SK-N-SH (cell line): ENCODE measurements at regions not wholly inside any gene's neighbourhood (a gene's known extent, or its start where the extent isn't known, plus 50 kb on each side); places are given as distances from the start of the nearest gene placed in this dataset.

Source experiments
- CTCF ChIA-PET: fragments of 300-600, 350-600 bp; formaldehyde crosslinking; extraction: SDS; loops from one replicate; lab custom pipeline; 2021; lab: Yijun Ruan, JAX
- POLR2A ChIA-PET: fragments of 350-600 bp; sonication (Branson Sonifier 250); formaldehyde crosslinking; extraction: SDS; loops from one replicate; lab custom pipeline; 2020; ENCODE audit warnings: antibody characterized with exemption, inconsistent platforms; lab: Yijun Ruan, JAX
- DNase-seq: peaks from one replicate; pipeline ENCODE4 v3.0.0; 2012
- H2AFZ ChIP-seq: fragments of 200-600 bp; sonication (generic); 2 replicates; pipeline ENCODE4 v1.8.1; 2016; ENCODE audit warnings: antibody characterized with exemption, mild to moderate bottlenecking, low read depth
- H3F3A ChIP-seq: fragments of 200-600 bp; sonication (generic); replicated peaks from 2 replicates; pipeline ENCODE3; 2016; ENCODE audit warnings: antibody characterized with exemption, mild to moderate bottlenecking; ENCODE audit not compliant: insufficient read depth
- H3K27ac ChIP-seq, 2 experiments: fragments of 200-500 bp in 1 of 2; fragments of 200-600 bp in 1 of 2; sonication (Bioruptor generic) in 1 of 2; sonication (generic), shearing (Covaris generic) in 1 of 2; 2 replicates each; pipeline versions ENCODE4 v1.5.1 to v1.6.1; 2014 to 2016; ENCODE audit warnings: low read depth in 2 of 2, inconsistent platforms in 1 of 2, low read length in 1 of 2, mild to moderate bottlenecking in 1 of 2, mixed read lengths in 1 of 2
- H3K27me3 ChIP-seq: fragments of 200-600 bp; sonication (generic), shearing (Covaris generic); 2 replicates; pipeline ENCODE4 v1.6.1; 2016; ENCODE audit warnings: mixed run types; ENCODE audit not compliant: insufficient read depth
- H3K36me3 ChIP-seq, 2 experiments: fragments of 200-500 bp in 1 of 2; fragments of 200-600 bp in 1 of 2; sonication (Bioruptor generic) in 1 of 2; sonication (generic) in 1 of 2; replicated peaks in 1 of 2; 2 replicates each; pipeline versions ENCODE3 to v1.5.1; 2014 to 2016; ENCODE audit warnings: low read length in 1 of 2, mild to moderate bottlenecking in 1 of 2; ENCODE audit not compliant: insufficient read depth in 2 of 2, control insufficient read depth in 1 of 2
- H3K4me1 ChIP-seq, 2 experiments: fragments of 200-500 bp in 1 of 2; fragments of 200-600 bp in 1 of 2; sonication (Bioruptor generic) in 1 of 2; sonication (generic), shearing (Covaris generic) in 1 of 2; 2 replicates each; pipeline versions ENCODE4 v1.5.1 to v1.6.1; 2014 to 2016; ENCODE audit warnings: low read depth in 1 of 2, low read length in 1 of 2, mixed run types in 1 of 2; ENCODE audit not compliant: insufficient read depth in 2 of 2, control insufficient read depth in 1 of 2
- H3K4me2 ChIP-seq: fragments of 200-600 bp; sonication (generic), shearing (Covaris generic); 2 replicates; pipeline ENCODE4 v1.6.1; 2017; ENCODE audit warnings: mixed run types
- H3K4me3 ChIP-seq, 2 experiments: fragments of 200-500 bp in 1 of 2; fragments of 200-600 bp in 1 of 2; sonication (Bioruptor generic) in 1 of 2; sonication (generic), shearing (Covaris generic) in 1 of 2; 2 replicates each; pipeline versions ENCODE4 v1.5.1 to v1.8.1; 2014 to 2016; ENCODE audit warnings: low read depth in 2 of 2, inconsistent platforms in 1 of 2, low read length in 1 of 2, mild to moderate bottlenecking in 1 of 2, mixed read lengths in 1 of 2, moderate library complexity in 1 of 2
- H3K79me2 ChIP-seq: fragments of 200-600 bp; sonication (generic); 2 replicates; pipeline ENCODE4 v1.8.1; 2017; ENCODE audit warnings: mild to moderate bottlenecking; ENCODE audit not compliant: insufficient read depth
- H3K9ac ChIP-seq: fragments of 200-600 bp; sonication (generic); 2 replicates; pipeline ENCODE4 v1.6.1; 2017; ENCODE audit warnings: mixed run types
- H3K9me2 ChIP-seq: fragments of 200-600 bp; sonication (generic); 2 replicates; pipeline ENCODE4 v1.6.1; 2017; ENCODE audit warnings: mixed run types
- H3K9me3 ChIP-seq: fragments of 200-600 bp; sonication (generic); 2 replicates; pipeline ENCODE4 v1.6.1; 2017; ENCODE audit warnings: mixed run types, mild to moderate bottlenecking, moderate library complexity
- H4K20me1 ChIP-seq: fragments of 200-600 bp; sonication (generic); 2 replicates; pipeline ENCODE4 v1.6.1; 2017; ENCODE audit warnings: mild to moderate bottlenecking, mixed run types; ENCODE audit not compliant: insufficient read depth
- CHD2 ChIP-seq: fragments of 150-350 bp; IDR thresholded peaks from 2 replicates; pipeline ENCODE4 v1.6.1; 2018; ENCODE audit warnings: low read length; ENCODE audit not compliant: partially characterized antibody
- CTCF ChIP-seq: fragments of 200-600 bp; sonication (generic); IDR thresholded peaks from 2 replicates; pipeline ENCODE4 v1.6.1; 2017; ENCODE audit warnings: antibody characterized with exemption, mild to moderate bottlenecking, moderate library complexity
- ELF1 ChIP-seq: IDR thresholded peaks from 2 replicates; pipeline ENCODE4 v1.4.0; 2012
- EP300 ChIP-seq, 2 experiments: IDR thresholded peaks; 2 replicates each; pipeline versions ENCODE4 v1.4.0 to v1.6.1; 2012; ENCODE audit warnings: borderline replicate concordance in 1 of 2, low read depth in 1 of 2, low read length in 1 of 2
- GATA2 ChIP-seq: sonication (generic); formaldehyde crosslinking; IDR thresholded peaks from 2 replicates; pipeline ENCODE4 v1.5.0; 2020; ENCODE audit warnings: mild to moderate bottlenecking, missing genetic modification reagents
- IRF3 ChIP-seq: fragments of 150-350 bp; IDR thresholded peaks from 2 replicates; pipeline ENCODE4 v1.6.1; 2016; ENCODE audit warnings: mild to moderate bottlenecking, low read depth, low read length
- JUND ChIP-seq: IDR thresholded peaks from 2 replicates; pipeline ENCODE4 v1.4.0; 2012
- MAX ChIP-seq: IDR thresholded peaks from 2 replicates; pipeline ENCODE4 v1.4.0; 2012; ENCODE audit warnings: low read depth
- MEF2A ChIP-seq: IDR thresholded peaks from 2 replicates; pipeline ENCODE4 v1.4.0; 2012; ENCODE audit warnings: low read depth, borderline replicate concordance
- NRF1 ChIP-seq: IDR thresholded peaks from 2 replicates; pipeline ENCODE4 v1.6.1; 2012; ENCODE audit warnings: low read depth, mild to moderate bottlenecking, low read length
- PBX3 ChIP-seq: IDR thresholded peaks from 2 replicates; pipeline ENCODE4; 2012
- RAD21 ChIP-seq: IDR thresholded peaks from 2 replicates; pipeline ENCODE4 v1.6.1; 2012; ENCODE audit warnings: mild to moderate bottlenecking, low read length
- RCOR1 ChIP-seq: fragments of 150-350 bp; IDR thresholded peaks from 2 replicates; pipeline ENCODE4 v1.6.1; 2017; ENCODE audit warnings: antibody characterized with exemption, low read length
- REST ChIP-seq: IDR thresholded peaks from 2 replicates; pipeline ENCODE4 v1.6.1; 2012; ENCODE audit warnings: mild to moderate bottlenecking, low read depth, low read length, moderate library complexity
- RFX5 ChIP-seq: IDR thresholded peaks from 2 replicates; pipeline ENCODE4 v1.6.1; 2012; ENCODE audit warnings: mild to moderate bottlenecking, improper control_type of control experiment, low read length
- RXRA ChIP-seq: IDR thresholded peaks from 2 replicates; pipeline ENCODE4 v1.4.0; 2012; ENCODE audit warnings: low read depth, mild to moderate bottlenecking, borderline replicate concordance
- USF1 ChIP-seq: IDR thresholded peaks from 2 replicates; pipeline ENCODE4 v1.4.0; 2012; ENCODE audit warnings: low read depth, borderline replicate concordance
- USF2 ChIP-seq: fragments of 150-350 bp; IDR thresholded peaks from 2 replicates; pipeline ENCODE4 v1.6.1; 2017; ENCODE audit warnings: antibody characterized with exemption, low read length, low read depth, borderline replicate concordance
- YY1 ChIP-seq: IDR thresholded peaks from 2 replicates; pipeline ENCODE4 v1.4.0; 2012; ENCODE audit warnings: low read depth, mild to moderate bottlenecking
- WGBS: methylation state at CpG from one replicate; pipeline ENCODE4 v1.1.6; 2017; ENCODE audit warnings: low lambda C conversion rate; 5-methylcytosine and 5-hydroxymethylcytosine counted together

GRCh38 chr18:22594155-22594690, 176.5 kb upstream of the CTAGE1 start:
- DNase-seq: no peak
- Histone ChIP-seq H3K36me3 (no peaks in the 10 kb centered on the region), H3K79me2 (no peaks in the 10 kb centered on the region), H3K4me1 (no peaks in the 10 kb centered on the region), H3K27ac (no peak overlapping the region), H3K4me3 (no peak overlapping the region), H3F3A (no peaks in the 10 kb centered on the region), H3K27me3 (no peaks in the 10 kb centered on the region; the same call in 1 of the 2 replicates), H4K20me1 (no peaks in the 10 kb centered on the region), H2AFZ (no peak overlapping the region), H3K9me3 (no peaks in the 10 kb centered on the region), H3K9me2 (no peaks in the 10 kb centered on the region), H3K9ac (no peak overlapping the region), H3K4me2 (no peak overlapping the region)
- TF ChIP-seq RFX5 (no peak), EP300 (IDR thresholded peaks at IDR 0.05; ENCODE audit: borderline replicate concordance in 1 of 2, low read depth in 1 of 2, low read length in 1 of 2) (no peak), USF1 (no peak), NRF1 (no peak), PBX3 (no peak), MAX (no peak), RXRA (no peak), CTCF (no peak), YY1 (no peak), MEF2A (no peak), IRF3 (no peak), JUND (no peak), RCOR1 (no peak), REST (no peak), CHD2 (no peak), RAD21 (no peak), GATA2 (CRISPR knock-in tag) (no peak), USF2 (no peak), ELF1 (no peak)
- WGBS: 7% methylated on average over 4 of the region's 4 CpGs
- CTCF ChIA-PET: no interaction called here
- POLR2A ChIA-PET: no interaction called here
